Activated B cell treated with CpG ODN at 0.5 μM for 24 hours (primary cell): ENCODE measurements at regions not wholly inside any gene's neighbourhood (a gene's known extent, or its start where the extent isn't known, plus 50 kb on each side); places are given as distances from the start of the nearest gene placed in this dataset.

Experiments
- ATAC-seq: fragments of 200-7000 bp; cut with Tn5 transposase; one replicate; pipeline ENCODE4 v1.10.0; 2021; ENCODE audit warnings: low read depth, mild to moderate bottlenecking, moderate library complexity
- CTCF ChIA-PET: fragments of 350-600 bp; sonication (Branson Sonifier 250); formaldehyde crosslinking; loops from one replicate; lab custom pipeline; 2021; ENCODE audit warnings: antibody characterized with exemption; lab: Charles Lee
- POLR2A ChIA-PET: fragments of 350-600 bp; sonication (Branson Sonifier 250); formaldehyde crosslinking; loops from one replicate; lab custom pipeline; 2021; ENCODE audit warnings: antibody characterized with exemption; lab: Charles Lee
- DNase-seq: peaks from one replicate; pipeline ENCODE4 v3.0.0; 2022
- H3K27ac Mint-ChIP-seq: one replicate; pipeline ENCODE4 v1.8.0; 2020; ENCODE audit warnings: mixed read lengths
- H3K27me3 Mint-ChIP-seq: one replicate; pipeline ENCODE4 v1.8.0; 2021; ENCODE audit warnings: mixed read lengths
- H3K36me3 Mint-ChIP-seq: one replicate; pipeline ENCODE4 v1.8.0; 2021; ENCODE audit warnings: low read depth, mixed read lengths
- H3K4me1 Mint-ChIP-seq: one replicate; pipeline ENCODE4 v1.8.0; 2021; ENCODE audit warnings: mixed read lengths
- H3K4me3 Mint-ChIP-seq: one replicate; pipeline ENCODE4 v1.8.0; 2020; ENCODE audit warnings: mild to moderate bottlenecking, mixed read lengths
- H3K9me3 Mint-ChIP-seq: one replicate; pipeline ENCODE4 v1.8.0; 2020; ENCODE audit warnings: mixed read lengths
- CTCF ChIP-seq: fragments of 200-600 bp; IDR thresholded peaks from one replicate; pipeline ENCODE4 v1.8.0; 2022; ENCODE audit warnings: antibody characterized with exemption, mild to moderate bottlenecking
- intact Hi-C: fragments of 100-400 bp; cut with micrococcal nuclease; formaldehyde crosslinking; loops from one replicate; pipeline ENCODE4 v1.15.1; 2024

- Mint-ChIP-seq H3K36me3 (no peaks in the 10 kb centered on the region), H3K27ac (no peak overlapping the region), H3K4me3 (no peak overlapping the region), H3K9me3 (peaks cover 2% of the 10 kb centered on the region), H3K4me1 (no peaks in the 10 kb centered on the region), H3K27me3 (no peaks in the 10 kb centered on the region)
- ChIA-PET POLR2A (no interaction called here), CTCF (no interaction called here)
- TF ChIP-seq CTCF = no peak
- ATAC-seq (no peak), DNase-seq (no peak)
- intact Hi-C loops = no loop called here
Observed at GRCh38 chr12:42967850-42968249, 378.3 kb upstream of the PRICKLE1 start.

DNA sequence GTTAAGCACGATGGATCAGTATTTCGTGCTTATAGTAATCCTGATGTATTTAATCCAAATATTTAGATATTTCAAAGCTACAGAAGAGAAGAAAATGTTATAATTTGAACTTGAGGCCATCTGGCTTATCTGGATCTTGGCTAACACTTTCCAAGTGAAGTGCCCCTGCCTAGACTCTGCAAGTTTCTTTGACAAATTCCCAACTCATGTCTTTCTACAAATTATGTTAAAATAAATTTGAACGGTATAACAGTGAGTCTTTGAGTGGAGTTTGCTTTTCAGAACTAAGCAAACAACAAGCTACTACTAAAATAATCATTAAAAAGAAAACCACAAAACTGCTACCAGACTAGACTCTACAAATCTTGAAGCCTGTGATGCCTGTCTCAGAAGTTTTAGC is 374.4 kb upstream of the PRICKLE1 start:
- no peaks in the 10 kb centered on the region for H3K36me3 Mint-ChIP-seq
- no peak for TF ChIP-seq CTCF
- ChIA-PET POLR2A (no interaction called here), CTCF (no interaction called here)
- H3K27me3 Mint-ChIP-seq = peaks cover 2% of the 10 kb centered on the region
- ATAC-seq (no peak), DNase-seq (no peak)
- no peak overlapping the region for H3K4me3 Mint-ChIP-seq
- intact Hi-C loops = no loop called here
- H3K9me3 Mint-ChIP-seq = no peaks in the 10 kb centered on the region
- H3K27ac Mint-ChIP-seq = no peak overlapping the region
- H3K4me1 Mint-ChIP-seq = no peaks in the 10 kb centered on the region

- POLR2A ChIA-PET = no interaction called here
Observed at GRCh38 chr12:42962384-42962783, 372.8 kb upstream of the PRICKLE1 start.

DNA sequence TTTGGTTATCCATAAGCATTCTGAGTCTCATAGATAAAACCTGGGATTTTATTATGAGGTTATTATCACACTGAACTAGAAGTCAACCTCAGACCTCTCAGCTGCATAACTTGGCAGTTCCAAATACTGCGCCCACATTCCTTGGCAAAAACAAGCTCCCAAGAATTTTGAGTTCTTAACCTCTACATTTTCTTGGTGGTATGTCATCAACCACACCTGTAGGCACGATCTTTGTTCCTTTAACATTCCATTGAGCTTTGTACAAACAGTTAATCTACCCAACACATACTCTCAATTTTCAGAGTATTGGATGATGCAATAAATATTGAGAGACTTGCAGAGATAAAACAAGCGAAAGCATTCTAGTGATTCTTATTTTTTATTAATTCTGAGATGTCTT is 371.8 kb upstream of the PRICKLE1 start:
- Mint-ChIP-seq H3K4me3 (no peak overlapping the region), H3K9me3 (no peaks in the 10 kb centered on the region), H3K27ac (no peak overlapping the region), H3K27me3 (peaks cover 2% of the 10 kb centered on the region), H3K4me1 (no peaks in the 10 kb centered on the region), H3K36me3 (no peaks in the 10 kb centered on the region)
- CTCF ChIA-PET = no interaction called here
- POLR2A ChIA-PET = no interaction called here
- no peak for TF ChIP-seq CTCF
- intact Hi-C loops = no loop called here
- ATAC-seq (no peak), DNase-seq (no peak)

More at GRCh38 chr12:42962384-42962783, 372.8 kb upstream of the PRICKLE1 start:
- Mint-ChIP-seq H3K27ac (no peak overlapping the region), H3K9me3 (no peaks in the 10 kb centered on the region), H3K4me1 (no peaks in the 10 kb centered on the region), H3K36me3 (no peaks in the 10 kb centered on the region), H3K27me3 (peaks cover 2% of the 10 kb centered on the region), H3K4me3 (no peak overlapping the region)
- ATAC-seq (no peak), DNase-seq (no peak)
- TF ChIP-seq CTCF = no peak
- intact Hi-C loops = no loop called here
- CTCF ChIA-PET = no interaction called here

DNA sequence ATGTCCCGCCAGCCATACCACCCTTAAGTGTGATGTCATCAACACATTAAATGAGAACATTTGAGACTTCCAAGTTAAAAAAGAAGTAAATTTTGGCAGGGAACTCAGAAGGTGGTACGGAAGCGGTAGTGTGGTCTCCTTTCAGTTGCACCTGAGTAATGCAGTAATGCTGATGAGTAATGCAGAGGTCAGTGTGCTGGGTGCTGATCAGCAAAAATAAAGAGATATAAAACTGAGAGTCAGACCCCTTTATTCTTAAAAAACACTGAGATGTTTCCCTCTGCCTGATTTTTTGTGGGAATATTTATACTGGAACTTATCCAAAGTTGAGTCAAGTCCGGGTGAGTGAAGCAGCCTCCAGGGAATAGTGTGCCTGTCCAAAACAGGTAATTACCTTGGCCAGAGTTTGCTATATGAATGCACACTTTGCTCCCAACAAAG is 370.6 kb upstream of the PRICKLE1 start:
- no peak overlapping the region for H3K27ac Mint-ChIP-seq
- H3K36me3 Mint-ChIP-seq = no peaks in the 10 kb centered on the region
- DNase-seq = no peak
- no peak for TF ChIP-seq CTCF
- CTCF ChIA-PET = no interaction called here
- no peaks in the 10 kb centered on the region for H3K9me3 Mint-ChIP-seq
- peaks cover 2% of the 10 kb centered on the region for H3K27me3 Mint-ChIP-seq
- POLR2A ChIA-PET = no interaction called here
- no peak for ATAC-seq
- H3K4me1 Mint-ChIP-seq = no peaks in the 10 kb centered on the region
- intact Hi-C loops = no loop called here
- H3K4me3 Mint-ChIP-seq = no peak overlapping the region
